GM23338 (cell line): ENCODE measurements at regions not wholly inside any gene's neighbourhood (a gene's known extent, or its start where the extent isn't known, plus 50 kb on each side); places are given as distances from the start of the nearest gene placed in this dataset.

Experiments used
- EZH2 ChIP-seq: fragments of 200-600 bp; sonication (generic); IDR thresholded peaks from one replicate; pipeline ENCODE4 v1.8.0; 2017; ENCODE audit warnings: antibody characterized with exemption, mild to moderate bottlenecking, low read depth; ENCODE audit not compliant: unreplicated experiment
- TF ChIP-seq, protein P1 (sequence below): IDR thresholded peaks from one replicate; pipeline ENCODE4 v1.6.1; 2018; ENCODE audit warnings: antibody characterized with exemption; ENCODE audit not compliant: unreplicated experiment
- TF ChIP-seq, protein P2 (sequence below), 2 experiments: fragments of 200-600 bp in 1 of 2; sonication (generic) in 1 of 2; conservative IDR thresholded peaks; 2 replicates each; pipeline versions ENCODE4 v1.5.1 to v1.6.1; 2016 to 2017; ENCODE audit warnings: antibody characterized with exemption in 2 of 2, low read depth in 2 of 2, mild to moderate bottlenecking in 2 of 2, moderate library complexity in 1 of 2

DNA sequence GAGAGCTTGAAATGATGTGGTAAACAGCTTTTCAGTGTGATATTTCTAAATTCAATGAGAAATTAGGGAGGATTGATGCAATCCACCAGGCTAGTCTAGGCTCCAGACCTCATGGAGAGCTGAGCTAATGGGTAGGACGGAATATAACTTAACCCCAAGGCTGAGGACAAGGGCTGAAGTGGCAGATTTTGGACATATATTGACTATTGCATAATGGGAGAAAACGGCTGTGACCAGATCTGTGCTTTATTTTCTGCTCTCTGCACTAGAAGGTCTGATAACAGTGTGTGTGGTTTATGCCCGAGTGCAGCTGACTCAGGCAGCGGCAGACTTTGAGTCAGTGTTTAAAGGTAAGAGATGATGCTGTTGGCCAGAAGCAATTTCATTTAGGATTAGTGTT lies 70.6 kb downstream of the ACTBL2 start:
- TF ChIP-seq, protein P1, sequence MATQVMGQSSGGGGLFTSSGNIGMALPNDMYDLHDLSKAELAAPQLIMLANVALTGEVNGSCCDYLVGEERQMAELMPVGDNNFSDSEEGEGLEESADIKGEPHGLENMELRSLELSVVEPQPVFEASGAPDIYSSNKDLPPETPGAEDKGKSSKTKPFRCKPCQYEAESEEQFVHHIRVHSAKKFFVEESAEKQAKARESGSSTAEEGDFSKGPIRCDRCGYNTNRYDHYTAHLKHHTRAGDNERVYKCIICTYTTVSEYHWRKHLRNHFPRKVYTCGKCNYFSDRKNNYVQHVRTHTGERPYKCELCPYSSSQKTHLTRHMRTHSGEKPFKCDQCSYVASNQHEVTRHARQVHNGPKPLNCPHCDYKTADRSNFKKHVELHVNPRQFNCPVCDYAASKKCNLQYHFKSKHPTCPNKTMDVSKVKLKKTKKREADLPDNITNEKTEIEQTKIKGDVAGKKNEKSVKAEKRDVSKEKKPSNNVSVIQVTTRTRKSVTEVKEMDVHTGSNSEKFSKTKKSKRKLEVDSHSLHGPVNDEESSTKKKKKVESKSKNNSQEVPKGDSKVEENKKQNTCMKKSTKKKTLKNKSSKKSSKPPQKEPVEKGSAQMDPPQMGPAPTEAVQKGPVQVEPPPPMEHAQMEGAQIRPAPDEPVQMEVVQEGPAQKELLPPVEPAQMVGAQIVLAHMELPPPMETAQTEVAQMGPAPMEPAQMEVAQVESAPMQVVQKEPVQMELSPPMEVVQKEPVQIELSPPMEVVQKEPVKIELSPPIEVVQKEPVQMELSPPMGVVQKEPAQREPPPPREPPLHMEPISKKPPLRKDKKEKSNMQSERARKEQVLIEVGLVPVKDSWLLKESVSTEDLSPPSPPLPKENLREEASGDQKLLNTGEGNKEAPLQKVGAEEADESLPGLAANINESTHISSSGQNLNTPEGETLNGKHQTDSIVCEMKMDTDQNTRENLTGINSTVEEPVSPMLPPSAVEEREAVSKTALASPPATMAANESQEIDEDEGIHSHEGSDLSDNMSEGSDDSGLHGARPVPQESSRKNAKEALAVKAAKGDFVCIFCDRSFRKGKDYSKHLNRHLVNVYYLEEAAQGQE, result no peak
- no peak for TF ChIP-seq EZH2
- TF ChIP-seq, protein P2, sequence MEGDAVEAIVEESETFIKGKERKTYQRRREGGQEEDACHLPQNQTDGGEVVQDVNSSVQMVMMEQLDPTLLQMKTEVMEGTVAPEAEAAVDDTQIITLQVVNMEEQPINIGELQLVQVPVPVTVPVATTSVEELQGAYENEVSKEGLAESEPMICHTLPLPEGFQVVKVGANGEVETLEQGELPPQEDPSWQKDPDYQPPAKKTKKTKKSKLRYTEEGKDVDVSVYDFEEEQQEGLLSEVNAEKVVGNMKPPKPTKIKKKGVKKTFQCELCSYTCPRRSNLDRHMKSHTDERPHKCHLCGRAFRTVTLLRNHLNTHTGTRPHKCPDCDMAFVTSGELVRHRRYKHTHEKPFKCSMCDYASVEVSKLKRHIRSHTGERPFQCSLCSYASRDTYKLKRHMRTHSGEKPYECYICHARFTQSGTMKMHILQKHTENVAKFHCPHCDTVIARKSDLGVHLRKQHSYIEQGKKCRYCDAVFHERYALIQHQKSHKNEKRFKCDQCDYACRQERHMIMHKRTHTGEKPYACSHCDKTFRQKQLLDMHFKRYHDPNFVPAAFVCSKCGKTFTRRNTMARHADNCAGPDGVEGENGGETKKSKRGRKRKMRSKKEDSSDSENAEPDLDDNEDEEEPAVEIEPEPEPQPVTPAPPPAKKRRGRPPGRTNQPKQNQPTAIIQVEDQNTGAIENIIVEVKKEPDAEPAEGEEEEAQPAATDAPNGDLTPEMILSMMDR (conservative IDR thresholded peaks at IDR 0.05; ENCODE audit: low read depth in 2 of 2), result no peak
